ENCODE measurements at regions not wholly inside any gene's neighbourhood (a gene's known extent, or its start where the extent isn't known, plus 50 kb on each side); places are given as distances from the start of the nearest gene placed in this dataset.

DNA sequence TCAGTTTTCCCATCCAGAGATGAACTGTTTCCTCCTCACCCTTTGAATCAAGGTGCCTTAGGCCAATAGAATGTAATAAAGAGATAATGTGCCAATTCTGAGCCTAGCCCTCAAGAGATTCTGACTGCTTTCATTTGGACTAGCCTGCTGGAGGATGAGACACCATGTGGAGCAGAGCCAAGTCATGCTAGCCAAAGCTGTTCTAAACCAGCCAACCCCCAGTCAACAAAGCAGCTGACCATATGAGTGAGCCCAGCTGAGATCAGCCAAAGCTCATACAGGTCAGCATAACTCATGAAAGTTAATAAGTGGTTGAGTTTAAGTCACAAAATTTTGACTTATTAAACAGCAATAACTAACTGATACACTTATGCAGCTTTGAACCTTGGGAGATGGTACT, 66.7 kb upstream of the DBX1 start:
- TF ChIP-seq CTCF (IDR thresholded peaks at IDR 0.05) (no peak), POLR2A (IDR thresholded peaks at IDR 0.05) (no peak)
